Stimulated activated CD4-positive, alpha-beta T cell treated with anti-CD3 and anti-CD28 coated beads, Interleukin-1b, Interleukin-23, amount 100 ng/mL, for 4 hours (primary cell): ENCODE measurements at regions not wholly inside any gene's neighbourhood (a gene's known extent, or its start where the extent isn't known, plus 50 kb on each side); places are given as distances from the start of the nearest gene placed in this dataset.

Source experiments
- DNase-seq, 2 donors: peaks; one replicate each; pipeline ENCODE4 v3.0.0-alpha.2; 2020; ENCODE audit warnings: low read depth in 2 of 2

DNA sequence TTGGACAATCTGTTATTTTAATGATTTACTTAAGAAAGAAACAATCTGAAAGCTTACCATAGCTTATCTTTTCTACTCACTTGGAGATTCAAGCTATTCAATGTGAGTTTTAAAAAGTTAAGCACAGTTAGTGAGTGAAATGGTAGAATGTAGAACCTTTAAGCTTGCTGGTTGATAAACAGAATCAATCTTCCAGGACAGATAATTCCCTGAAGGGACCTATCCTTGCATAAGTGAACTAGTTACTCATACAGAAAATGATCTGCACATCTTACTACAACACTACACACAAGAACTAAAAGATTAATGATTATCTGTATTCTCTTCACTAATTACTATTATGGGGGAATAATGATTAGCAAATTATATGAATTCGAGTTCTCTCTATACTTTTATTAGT, 165.6 kb downstream of the PALM2AKAP2 start:
- no peak for DNase-seq

DNA sequence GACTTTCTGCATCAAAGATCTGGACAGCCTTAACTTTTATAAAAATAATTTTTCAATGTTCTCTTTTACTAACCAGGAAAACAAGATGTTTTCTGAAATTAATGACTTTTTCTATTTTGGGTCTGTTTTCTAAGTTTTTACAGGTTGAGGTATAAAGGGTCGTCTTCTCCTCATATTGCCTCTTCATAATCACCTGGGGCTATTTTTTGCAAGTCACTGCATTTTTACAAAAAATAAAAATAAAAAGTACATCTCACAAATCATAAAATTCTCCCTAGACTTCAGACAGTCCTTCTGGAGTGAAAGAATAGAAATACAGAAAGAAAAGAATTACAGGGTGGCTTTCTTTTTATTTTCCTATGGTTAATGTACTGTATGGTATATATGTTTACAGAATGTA, 168.5 kb downstream of the PALM2AKAP2 start:
- no peak for DNase-seq

- DNase-seq, result no peak
Measured at GRCh38 chr9:109950710-109951443, 170.9 kb downstream of the PALM2AKAP2 start.

GRCh38 chr9:109953300-109953699, 173.3 kb downstream of the PALM2AKAP2 start:
- DNase-seq, result no peak

DNA sequence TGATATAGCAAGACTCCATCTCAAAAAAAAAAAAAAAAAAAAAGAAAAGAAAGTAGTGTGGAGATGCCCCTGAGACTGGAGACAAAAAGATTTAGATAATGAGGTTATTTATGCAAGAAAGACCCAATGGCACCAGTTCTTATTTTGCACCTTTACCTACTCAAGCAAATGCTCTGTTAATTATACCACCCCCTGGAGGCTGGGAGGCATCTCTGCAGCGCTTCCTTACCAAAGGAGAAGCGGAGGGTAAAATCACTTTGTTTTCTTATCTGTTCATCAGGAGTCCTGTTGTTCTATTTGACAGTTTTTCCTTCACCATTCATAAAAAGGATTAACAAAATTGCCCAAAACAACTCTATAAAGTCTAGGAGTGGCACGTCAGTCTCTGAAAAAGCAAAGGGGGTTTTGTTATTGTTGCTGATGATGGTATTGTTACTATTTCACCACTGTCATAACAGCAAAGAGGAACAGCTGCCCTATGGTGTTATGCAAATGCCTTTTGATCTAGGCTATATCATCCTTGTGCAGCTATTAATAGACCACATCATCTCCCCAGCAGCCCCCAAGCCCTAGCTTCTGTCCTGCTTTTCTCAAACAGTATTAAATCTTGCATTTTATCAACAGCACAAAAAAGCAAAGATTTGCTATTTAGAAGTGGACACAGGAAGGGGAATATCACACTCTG, 174.0 kb downstream of the PALM2AKAP2 start:
- DNase-seq, result no peak

GRCh38 chr9:109956717-109957440, 176.9 kb downstream of the PALM2AKAP2 start:
- DNase-seq, result no peak

- DNase-seq, result no peak
Measured at GRCh38 chr9:109959679-109960078, 179.7 kb downstream of the PALM2AKAP2 start.

DNA sequence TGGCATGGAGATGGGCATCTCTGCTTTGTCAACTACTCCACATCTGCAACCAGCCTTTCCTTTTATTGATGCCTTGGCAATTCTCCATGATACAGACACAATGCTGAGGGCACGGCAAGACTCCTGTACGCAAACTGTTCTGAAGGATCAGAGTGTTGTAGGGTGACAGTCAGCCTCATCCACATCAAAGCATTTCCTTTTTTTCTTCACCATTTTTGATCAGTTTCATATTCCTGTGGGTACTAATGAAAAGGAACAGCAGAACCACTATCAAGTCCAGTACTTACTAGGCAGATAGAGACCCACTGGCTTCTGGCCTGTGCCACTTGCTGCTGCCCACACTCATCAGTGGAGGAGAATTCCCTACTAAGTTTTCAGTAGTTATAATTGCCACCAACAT, 181.6 kb downstream of the PALM2AKAP2 start:
- no peak for DNase-seq

GRCh38 chr9:109962215-109962614, 182.2 kb downstream of the PALM2AKAP2 start:
- DNase-seq, result no peak

GRCh38 chr9:109963079-109963478, 183.1 kb downstream of the PALM2AKAP2 start:
- no peak for DNase-seq

GRCh38 chr9:109966643-109967368, 186.8 kb downstream of the PALM2AKAP2 start:
- DNase-seq, result no peak

DNA sequence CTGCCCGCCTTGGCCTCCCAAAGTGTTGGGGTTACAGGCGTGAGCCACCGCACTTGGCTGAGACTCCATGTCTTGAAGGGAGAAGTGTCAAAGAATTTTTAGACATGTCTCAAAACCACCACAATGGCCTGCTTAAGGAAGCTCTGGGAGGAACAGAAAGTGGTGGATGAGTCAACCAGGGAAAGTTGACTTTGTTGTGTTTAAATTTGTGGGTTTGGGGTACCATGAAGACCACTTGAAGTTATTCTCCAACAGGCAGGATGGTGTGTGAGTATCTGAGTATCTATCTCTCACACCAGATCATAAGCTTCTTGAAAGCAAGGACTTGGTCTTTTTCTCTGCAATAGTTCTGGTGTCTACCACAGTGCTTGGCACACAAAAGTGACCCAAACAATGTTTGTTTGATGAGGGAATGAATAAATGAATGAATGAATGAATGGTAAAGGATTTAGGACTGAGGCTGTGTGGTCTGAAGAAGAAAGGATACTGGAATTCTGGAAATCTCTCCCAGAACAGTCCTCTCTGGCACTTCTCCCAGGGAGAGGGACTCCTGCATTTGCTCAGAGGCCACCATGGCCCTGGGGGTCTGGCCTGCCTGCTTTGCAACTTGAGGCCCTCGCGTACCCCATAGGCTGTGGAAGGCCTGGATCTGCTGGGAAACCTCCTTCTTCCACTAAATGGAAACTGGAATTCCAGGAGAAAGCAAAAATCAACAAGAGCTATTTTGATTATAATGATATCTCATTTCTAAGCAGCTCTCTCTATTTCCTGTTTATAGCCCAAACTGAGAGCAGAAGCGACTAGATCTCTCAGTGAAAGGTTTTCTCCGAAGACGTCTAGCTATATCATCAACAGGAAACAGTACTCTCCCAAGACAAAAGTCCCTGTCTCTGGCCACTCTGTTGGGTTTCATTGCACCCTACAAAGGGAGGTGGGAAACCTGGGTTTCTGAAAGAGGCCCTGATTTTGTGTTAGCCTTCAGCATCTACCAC, 187.9 kb downstream of the PALM2AKAP2 start:
- DNase-seq, result no peak

GRCh38 chr9:109969011-109969410, 189.0 kb downstream of the PALM2AKAP2 start:
- DNase-seq, result no peak

DNA sequence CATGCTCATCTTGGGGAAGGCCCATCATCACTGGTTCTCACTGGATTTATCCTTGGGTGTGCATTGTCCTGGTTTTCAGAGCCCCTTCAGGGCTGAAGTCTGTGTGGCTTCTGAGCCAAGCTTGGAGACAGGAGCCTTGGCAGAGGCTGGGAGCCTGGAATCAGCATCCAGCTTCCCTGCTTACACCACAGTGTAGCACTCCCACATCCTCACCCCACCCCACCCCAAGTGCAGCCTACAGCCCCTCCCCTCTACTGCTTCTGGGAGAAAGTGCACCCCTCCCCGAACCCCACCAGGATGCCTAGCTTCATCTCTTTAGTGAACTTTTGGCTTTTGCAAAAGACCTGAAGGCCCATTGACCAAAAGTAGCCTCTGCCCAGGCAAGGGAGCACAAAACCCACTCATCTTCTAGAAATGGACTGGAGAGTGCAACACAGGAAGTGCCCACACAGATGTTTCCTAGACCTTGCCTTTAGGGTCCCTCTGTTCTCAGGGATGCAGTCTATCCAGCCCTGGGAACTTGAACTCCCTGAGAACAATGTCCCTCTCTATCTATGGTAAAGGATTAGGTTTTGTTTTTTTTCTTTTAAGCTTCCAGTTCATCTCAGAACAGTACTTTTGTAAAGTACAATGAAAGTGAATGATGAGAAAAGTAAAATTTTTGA, 189.7 kb downstream of the PALM2AKAP2 start:
- DNase-seq, result no peak

- DNase-seq, result no peak
Measured at GRCh38 chr9:109971226-109971625, 191.2 kb downstream of the PALM2AKAP2 start.

GRCh38 chr9:109972026-109972882, 192.3 kb downstream of the PALM2AKAP2 start:
- DNase-seq, result no peak

DNA sequence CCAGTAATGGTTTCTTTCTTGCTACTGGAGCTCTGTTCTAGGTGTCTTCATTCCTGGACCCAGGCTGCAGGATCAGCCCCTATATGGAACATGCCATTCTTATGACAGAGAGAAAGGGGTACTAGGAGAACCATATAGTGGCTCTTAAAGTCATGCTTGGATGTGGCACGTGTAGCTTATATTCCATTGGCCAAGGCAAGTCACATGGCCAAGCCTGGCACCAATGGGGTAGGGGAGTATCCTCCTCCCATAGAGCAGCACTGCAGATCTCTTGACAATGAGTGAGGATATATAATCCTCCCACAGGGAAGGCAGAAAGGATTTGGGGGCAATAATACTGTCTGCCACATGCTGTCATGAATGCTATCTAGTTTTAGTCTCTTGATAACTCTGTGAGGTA, 193.3 kb downstream of the PALM2AKAP2 start:
- no peak for DNase-seq

- DNase-seq, result peak in 1 of 2 donors; percentile 27
Measured at GRCh38 chr9:109974143-109974917, 194.3 kb downstream of the PALM2AKAP2 start.

GRCh38 chr9:109974918-109975276, 194.9 kb downstream of the PALM2AKAP2 start:
- DNase-seq, result no peak
